CD4-positive, alpha-beta T cell (primary cell): ENCODE measurements at regions not wholly inside any gene's neighbourhood (a gene's known extent, or its start where the extent isn't known, plus 50 kb on each side); places are given as distances from the start of the nearest gene placed in this dataset.

ENCODE experiments used
- ATAC-seq: fragments of 200-7000 bp; cut with Tn5 transposase; one replicate; pipeline ENCODE4 v1.10.0; 2022; ENCODE audit warnings: mild to moderate bottlenecking; ENCODE audit not compliant: poor library complexity
- CTCF ChIA-PET: fragments of 350-600 bp; sonication (Branson Sonifier 250); formaldehyde crosslinking; loops from one replicate; lab custom pipeline; 2021; ENCODE audit warnings: antibody characterized with exemption, inconsistent platforms; lab: Charles Lee
- POLR2A ChIA-PET: fragments of 350-600 bp; sonication (Branson Sonifier 250); formaldehyde crosslinking; loops from one replicate; lab custom pipeline; 2021; ENCODE audit warnings: antibody characterized with exemption, inconsistent platforms; lab: Charles Lee
- DNase-seq, 14 experiments: peaks; one replicate each; pipeline ENCODE4 v3.0.0-alpha.2; 2013 to 2020; ENCODE audit warnings: mixed read lengths in 2 of 14
- H3K27ac ChIP-seq, 2 donors: one replicate each; pipeline versions ENCODE4 v1.5.1 to v1.7.0; 2013; ENCODE audit warnings: low read length in 2 of 2, low read depth in 1 of 2, mild to moderate bottlenecking in 1 of 2
- H3K27me3 ChIP-seq, 2 experiments: 1 replicate in 1 of 2; 2 replicates in 1 of 2; pipeline versions ENCODE4 v1.6.1 to v1.7.0; 2013; ENCODE audit warnings: low read length in 2 of 2, control low read depth in 1 of 2, mild to moderate bottlenecking in 1 of 2, moderate library complexity in 1 of 2; ENCODE audit not compliant: insufficient read depth in 2 of 2, control insufficient read depth in 1 of 2
- H3K36me3 ChIP-seq: one replicate; pipeline ENCODE4 v1.6.1; 2013; ENCODE audit warnings: low read length, control low read depth; ENCODE audit not compliant: insufficient read depth
- H3K4me1 ChIP-seq: one replicate; pipeline ENCODE4 v1.6.1; 2013; ENCODE audit warnings: low read length, control low read depth; ENCODE audit not compliant: insufficient read depth
- H3K4me3 ChIP-seq: one replicate; pipeline ENCODE4 v1.5.1; 2013; ENCODE audit warnings: mild to moderate bottlenecking, low read length, moderate library complexity
- H3K9me3 ChIP-seq, 2 experiments: 1 replicate in 1 of 2; 2 replicates in 1 of 2; pipeline versions ENCODE4 v1.6.1 to v1.7.0; 2013; ENCODE audit warnings: low read length in 2 of 2, mild to moderate bottlenecking in 2 of 2, control low read depth in 1 of 2, moderate library complexity in 1 of 2; ENCODE audit not compliant: control insufficient read depth in 1 of 2, insufficient read depth in 1 of 2
- H3K27ac Mint-ChIP-seq: one replicate; pipeline ENCODE4 v1.8.0; 2020; ENCODE audit warnings: mixed read lengths
- H3K27me3 Mint-ChIP-seq: one replicate; pipeline ENCODE4 v1.8.0; 2021; ENCODE audit warnings: mixed read lengths
- H3K36me3 Mint-ChIP-seq: one replicate; pipeline ENCODE4 v1.8.0; 2021; ENCODE audit warnings: low read depth, mixed read lengths
- H3K4me1 Mint-ChIP-seq: one replicate; pipeline ENCODE4 v1.8.0; 2021; ENCODE audit warnings: low read depth, mixed read lengths
- H3K4me3 Mint-ChIP-seq: one replicate; pipeline ENCODE4 v1.8.0; 2020; ENCODE audit warnings: mild to moderate bottlenecking, mixed read lengths
- H3K9me3 Mint-ChIP-seq: one replicate; pipeline ENCODE4 v1.8.0; 2020; ENCODE audit warnings: mixed read lengths
- CTCF ChIP-seq: fragments of 200-600 bp; IDR thresholded peaks from one replicate; pipeline ENCODE4 v1.8.0; 2022; ENCODE audit warnings: antibody characterized with exemption, mild to moderate bottlenecking
- intact Hi-C, 2 experiments: fragments of 100-400 bp; cut with DNase I in 1 of 2; cut with micrococcal nuclease in 1 of 2; formaldehyde crosslinking; loops; one replicate each; pipeline versions ENCODE4 v1.15.1 to v1.9.0; 2023 to 2025; cut with DNase I, micrococcal nuclease

GRCh38 chr12:67758119-67758518, 109.6 kb downstream of the DYRK2 start:
- no peak for TF ChIP-seq CTCF
- Mint-ChIP-seq H3K36me3 (no peaks in the 10 kb centered on the region), H3K4me1 (peaks cover 17% of the 10 kb centered on the region), H3K9me3 (no peaks in the 10 kb centered on the region), H3K4me3 (no peak overlapping the region), H3K27me3 (no peaks in the 10 kb centered on the region), H3K27ac (no peak overlapping the region)
- intact Hi-C loops, result no loop called here
- Histone ChIP-seq H3K4me1 (no peaks in the 10 kb centered on the region), H3K4me3 (no peak overlapping the region), H3K36me3 (no peaks in the 10 kb centered on the region), H3K27me3 (no peaks in the 10 kb centered on the region), H3K27ac (no peak overlapping the region), H3K9me3 (no peaks in the 10 kb centered on the region)
- DNase-seq, result no peak
- POLR2A ChIA-PET, result no interaction called here
- ATAC-seq, result no peak
- CTCF ChIA-PET, result no interaction called here

GRCh38 chr12:67758521-67758920, 110.0 kb downstream of the DYRK2 start:
- DNase-seq (no peak), ATAC-seq (no peak)
- H3K27me3 Mint-ChIP-seq, result no peaks in the 10 kb centered on the region
- Histone ChIP-seq H3K9me3 (no peaks in the 10 kb centered on the region), H3K36me3 (no peaks in the 10 kb centered on the region), H3K27me3 (no peaks in the 10 kb centered on the region), H3K4me3 (no peak overlapping the region), H3K27ac (no peak overlapping the region), H3K4me1 (no peaks in the 10 kb centered on the region)
- H3K4me1 Mint-ChIP-seq, result peaks cover 17% of the 10 kb centered on the region
- ChIA-PET CTCF (no interaction called here), POLR2A (no interaction called here)
- TF ChIP-seq CTCF, result no peak
- no peak overlapping the region for H3K4me3 Mint-ChIP-seq
- no peaks in the 10 kb centered on the region for H3K9me3 Mint-ChIP-seq
- H3K36me3 Mint-ChIP-seq, result no peaks in the 10 kb centered on the region
- intact Hi-C loops, result no loop called here
- no peak overlapping the region for H3K27ac Mint-ChIP-seq

GRCh38 chr12:67759829-67760228, 111.3 kb downstream of the DYRK2 start:
- no peak for TF ChIP-seq CTCF
- CTCF ChIA-PET, result no interaction called here
- no peaks in the 10 kb centered on the region for H3K9me3 ChIP-seq
- no peak overlapping the region for H3K27ac ChIP-seq
- ATAC-seq (no peak), DNase-seq (no peak)
- no peaks in the 10 kb centered on the region for H3K4me1 ChIP-seq
- no peaks in the 10 kb centered on the region for H3K36me3 ChIP-seq
- H3K4me3 Mint-ChIP-seq, result no peak overlapping the region
- H3K4me3 ChIP-seq, result no peak overlapping the region
- no peaks in the 10 kb centered on the region for H3K27me3 Mint-ChIP-seq
- H3K4me1 Mint-ChIP-seq, result peaks cover 17% of the 10 kb centered on the region
- no peak overlapping the region for H3K27ac Mint-ChIP-seq
- POLR2A ChIA-PET, result no interaction called here
- no peaks in the 10 kb centered on the region for H3K36me3 Mint-ChIP-seq
- intact Hi-C loops, result no loop called here
- H3K9me3 Mint-ChIP-seq, result no peaks in the 10 kb centered on the region
- no peaks in the 10 kb centered on the region for H3K27me3 ChIP-seq
